ENCODE measurements at regions not wholly inside any gene's neighbourhood (a gene's known extent, or its start where the extent isn't known, plus 50 kb on each side); places are given as distances from the start of the nearest gene placed in this dataset.

DNA sequence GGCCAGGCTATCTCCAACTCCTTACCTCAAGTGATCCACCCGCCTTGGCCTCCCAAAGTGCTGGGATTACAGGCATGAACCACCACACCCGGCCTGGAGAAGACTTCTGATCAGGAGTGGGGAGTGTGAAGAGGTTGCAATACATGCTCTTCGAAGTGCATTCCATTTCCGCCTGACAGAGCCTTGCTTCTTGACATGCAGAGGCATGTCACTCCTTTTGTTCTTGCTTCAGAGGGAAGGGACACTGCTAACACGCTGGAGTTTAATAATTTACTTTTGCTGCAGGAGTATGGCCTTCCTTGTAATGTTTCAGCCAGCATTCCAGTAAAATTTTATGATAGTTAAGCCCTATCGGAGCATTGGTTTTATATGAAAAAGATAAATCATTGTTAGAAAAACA is 74.9 kb downstream of the SLC25A47 start:
- no peak for DNase-seq (ENCODE audit: low spot score)
- no peak overlapping the region for H3K4me3 ChIP-seq
- TF ChIP-seq, protein P1, sequence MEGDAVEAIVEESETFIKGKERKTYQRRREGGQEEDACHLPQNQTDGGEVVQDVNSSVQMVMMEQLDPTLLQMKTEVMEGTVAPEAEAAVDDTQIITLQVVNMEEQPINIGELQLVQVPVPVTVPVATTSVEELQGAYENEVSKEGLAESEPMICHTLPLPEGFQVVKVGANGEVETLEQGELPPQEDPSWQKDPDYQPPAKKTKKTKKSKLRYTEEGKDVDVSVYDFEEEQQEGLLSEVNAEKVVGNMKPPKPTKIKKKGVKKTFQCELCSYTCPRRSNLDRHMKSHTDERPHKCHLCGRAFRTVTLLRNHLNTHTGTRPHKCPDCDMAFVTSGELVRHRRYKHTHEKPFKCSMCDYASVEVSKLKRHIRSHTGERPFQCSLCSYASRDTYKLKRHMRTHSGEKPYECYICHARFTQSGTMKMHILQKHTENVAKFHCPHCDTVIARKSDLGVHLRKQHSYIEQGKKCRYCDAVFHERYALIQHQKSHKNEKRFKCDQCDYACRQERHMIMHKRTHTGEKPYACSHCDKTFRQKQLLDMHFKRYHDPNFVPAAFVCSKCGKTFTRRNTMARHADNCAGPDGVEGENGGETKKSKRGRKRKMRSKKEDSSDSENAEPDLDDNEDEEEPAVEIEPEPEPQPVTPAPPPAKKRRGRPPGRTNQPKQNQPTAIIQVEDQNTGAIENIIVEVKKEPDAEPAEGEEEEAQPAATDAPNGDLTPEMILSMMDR (IDR thresholded peaks at IDR 0.05), result no peak
- no peak overlapping the region for H3K27ac ChIP-seq

DNA sequence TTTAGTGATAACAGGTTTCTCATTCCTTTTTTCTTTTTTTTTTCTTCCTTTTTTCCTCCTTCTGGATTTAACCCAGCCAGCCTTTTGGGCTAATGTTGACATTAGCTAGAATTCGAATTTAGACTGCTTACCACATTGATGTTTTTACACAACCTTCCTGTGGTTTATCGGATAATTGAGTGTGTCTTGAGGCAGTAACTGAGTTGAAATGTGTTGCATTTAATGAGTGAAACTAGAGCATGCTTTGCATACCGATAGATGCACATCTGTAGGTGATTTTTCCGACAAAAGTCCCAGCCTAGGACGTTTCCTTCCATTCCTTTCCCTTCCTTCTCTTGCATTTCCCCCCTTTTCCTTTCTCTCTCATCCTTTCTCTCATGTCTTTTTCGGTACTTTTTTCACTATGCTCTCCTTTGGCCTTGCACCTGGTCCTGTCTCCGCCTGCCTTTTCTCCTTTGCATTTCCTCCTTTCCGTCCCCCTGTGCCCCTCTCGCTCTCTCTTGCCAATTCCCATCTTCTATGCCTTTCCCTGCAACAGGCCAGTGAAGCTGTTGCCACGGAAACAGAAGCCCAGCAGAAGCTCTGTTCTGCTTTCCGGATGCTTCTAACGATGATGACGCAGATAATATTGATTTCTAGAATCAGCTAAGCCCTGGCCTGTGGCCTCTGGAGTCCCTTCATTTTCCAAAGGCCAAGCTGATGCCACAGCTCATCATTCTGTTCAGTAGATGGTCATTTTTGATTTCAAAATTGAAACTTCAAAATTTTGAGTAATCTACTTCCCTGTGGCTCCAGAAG is 76.1 kb downstream of the SLC25A47 start:
- TF ChIP-seq, protein P1 (IDR thresholded peaks at IDR 0.05), result no peak
- no peak for DNase-seq (ENCODE audit: low spot score)
- no peak overlapping the region for H3K27ac ChIP-seq
- H3K4me3 ChIP-seq, result no peak overlapping the region

DNA sequence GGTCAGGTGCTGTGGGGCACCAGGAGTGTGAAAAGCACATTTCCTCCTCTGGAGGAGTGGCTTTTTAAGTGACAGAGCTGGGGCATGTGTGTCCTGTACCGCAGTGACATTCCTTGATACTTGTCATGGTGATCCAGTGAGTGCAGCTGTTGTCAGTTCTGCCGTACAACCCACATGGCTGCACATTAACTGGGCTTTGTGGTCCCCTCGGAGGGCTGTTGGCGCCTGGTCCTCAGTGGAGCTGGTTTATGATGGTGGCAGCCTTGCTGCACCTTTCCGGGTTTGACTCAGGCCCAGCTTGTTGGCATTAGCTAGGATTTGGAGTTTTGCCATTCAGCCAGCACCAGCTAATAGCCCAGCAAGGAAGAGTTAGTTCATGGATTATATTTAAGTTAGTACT is 77.0 kb downstream of the SLC25A47 start:
- no peak overlapping the region for H3K4me3 ChIP-seq
- TF ChIP-seq, protein P1 (IDR thresholded peaks at IDR 0.05), result no peak
- no peak overlapping the region for H3K27ac ChIP-seq
- no peak for DNase-seq (ENCODE audit: low spot score)

DNA sequence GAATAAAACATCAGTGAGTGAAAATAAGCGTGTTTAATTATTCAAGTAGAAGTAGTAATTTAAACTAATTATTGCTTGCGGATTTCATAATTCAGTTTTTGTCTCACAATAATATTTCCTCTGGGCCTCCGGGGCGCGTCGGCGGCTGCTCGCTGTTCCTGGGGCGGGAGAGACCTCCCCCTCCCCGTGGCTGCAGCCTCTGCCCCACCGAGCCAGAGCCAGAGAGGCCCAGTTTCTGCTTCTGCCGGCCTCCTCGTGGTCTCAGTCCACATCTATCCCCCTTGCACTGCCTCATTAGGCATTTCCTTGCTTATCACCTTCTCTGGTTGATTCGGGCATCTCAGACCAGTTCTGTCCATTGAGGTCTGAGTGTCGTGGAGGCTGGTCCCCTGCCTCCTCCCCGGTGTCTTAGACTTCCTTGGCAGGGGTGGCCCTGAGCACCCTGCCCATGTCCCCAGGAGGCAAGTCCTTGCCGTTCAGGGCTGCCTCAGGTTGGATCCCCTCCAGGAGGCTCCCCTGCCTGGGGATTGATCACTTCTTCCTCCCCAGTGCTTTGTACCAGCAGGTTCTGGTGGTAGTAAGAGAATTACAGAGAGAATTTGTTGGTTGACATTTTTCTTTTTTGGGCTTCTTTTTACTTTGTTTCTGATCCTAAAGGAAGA is 78.0 kb downstream of the SLC25A47 start:
- no peak for DNase-seq (ENCODE audit: low spot score)
- no peak overlapping the region for H3K4me3 ChIP-seq
- no peak overlapping the region for H3K27ac ChIP-seq
- TF ChIP-seq, protein P1 (IDR thresholded peaks at IDR 0.05), result no peak

DNA sequence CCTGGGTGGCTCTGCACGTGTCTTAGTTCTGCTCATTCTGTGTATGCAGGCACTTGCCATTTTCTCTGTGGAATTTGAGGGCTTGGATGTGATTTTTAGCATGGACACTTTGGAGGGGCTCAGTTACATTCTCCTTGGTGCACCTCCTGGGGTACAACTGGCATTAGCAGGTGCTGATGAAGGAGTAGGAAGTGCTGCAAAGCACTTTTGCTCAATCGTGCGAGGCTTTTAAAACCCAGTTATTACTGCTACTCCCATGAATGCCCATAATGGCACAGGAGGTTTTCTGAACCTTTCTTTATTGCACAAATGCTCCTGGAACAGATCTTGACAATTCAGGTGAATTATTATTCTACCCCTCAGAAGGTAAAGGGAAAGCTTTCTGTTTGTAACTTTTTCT is 78.7 kb downstream of the SLC25A47 start:
- H3K27ac ChIP-seq, result no peak overlapping the region
- DNase-seq (ENCODE audit: low spot score), result no peak
- TF ChIP-seq, protein P1 (IDR thresholded peaks at IDR 0.05), result no peak
- no peak overlapping the region for H3K4me3 ChIP-seq

DNA sequence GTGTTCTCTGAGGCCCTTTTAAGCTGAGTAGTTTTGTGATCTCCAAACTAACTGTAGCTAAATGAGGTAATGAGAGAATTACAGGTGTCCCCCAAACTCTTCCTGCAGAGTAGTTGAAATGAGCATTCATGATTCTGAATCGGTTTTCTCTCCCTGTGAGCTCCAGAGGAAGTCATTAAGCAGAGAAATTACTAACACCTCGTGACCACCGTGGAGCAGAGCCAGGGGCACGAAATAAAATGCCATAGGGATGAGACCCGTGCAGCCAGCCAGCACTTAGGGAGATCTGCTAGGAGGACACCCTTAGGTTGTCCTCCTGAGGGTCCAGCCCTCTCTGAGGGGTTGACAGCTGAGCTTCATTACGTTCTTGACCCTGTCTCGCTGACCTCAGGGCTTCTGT is 79.5 kb downstream of the SLC25A47 start:
- Histone ChIP-seq H3K4me3 (no peak overlapping the region), H3K27ac (no peak overlapping the region)
- no peak for DNase-seq (ENCODE audit: low spot score)
- TF ChIP-seq, protein P1 (IDR thresholded peaks at IDR 0.05), result no peak

DNA sequence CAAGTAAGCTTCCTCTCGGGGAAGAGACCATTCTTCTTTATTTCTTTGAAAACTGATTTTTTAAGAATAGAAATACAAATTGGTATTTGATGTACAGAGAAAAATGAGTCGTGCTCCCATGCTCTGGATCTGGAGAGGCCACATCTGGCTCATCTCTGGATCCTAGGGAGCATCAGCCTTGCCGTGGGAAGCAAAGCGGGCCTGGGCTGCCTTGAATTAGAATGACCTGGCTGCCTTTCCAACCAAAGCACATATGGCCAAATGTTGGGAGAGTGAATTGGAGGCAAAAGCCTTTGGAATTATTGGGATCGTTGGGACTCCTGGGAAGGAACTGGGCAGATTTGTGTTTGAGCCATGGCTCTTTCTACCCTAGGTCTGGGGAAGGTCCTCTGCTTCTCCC is 80.0 kb downstream of the SLC25A47 start:
- Histone ChIP-seq H3K4me3 (no peak overlapping the region), H3K27ac (no peak overlapping the region)
- no peak for DNase-seq (ENCODE audit: low spot score)
- TF ChIP-seq, protein P1 (IDR thresholded peaks at IDR 0.05), result no peak
